ENCODE measurements at regions not wholly inside any gene's neighbourhood (a gene's known extent, or its start where the extent isn't known, plus 50 kb on each side); places are given as distances from the start of the nearest gene placed in this dataset.
"Not testable (repeated sequence)": the region's sequence is repeated elsewhere in the genome, so short reads cannot be mapped to it uniquely, and the experiment has no call there.

DNA sequence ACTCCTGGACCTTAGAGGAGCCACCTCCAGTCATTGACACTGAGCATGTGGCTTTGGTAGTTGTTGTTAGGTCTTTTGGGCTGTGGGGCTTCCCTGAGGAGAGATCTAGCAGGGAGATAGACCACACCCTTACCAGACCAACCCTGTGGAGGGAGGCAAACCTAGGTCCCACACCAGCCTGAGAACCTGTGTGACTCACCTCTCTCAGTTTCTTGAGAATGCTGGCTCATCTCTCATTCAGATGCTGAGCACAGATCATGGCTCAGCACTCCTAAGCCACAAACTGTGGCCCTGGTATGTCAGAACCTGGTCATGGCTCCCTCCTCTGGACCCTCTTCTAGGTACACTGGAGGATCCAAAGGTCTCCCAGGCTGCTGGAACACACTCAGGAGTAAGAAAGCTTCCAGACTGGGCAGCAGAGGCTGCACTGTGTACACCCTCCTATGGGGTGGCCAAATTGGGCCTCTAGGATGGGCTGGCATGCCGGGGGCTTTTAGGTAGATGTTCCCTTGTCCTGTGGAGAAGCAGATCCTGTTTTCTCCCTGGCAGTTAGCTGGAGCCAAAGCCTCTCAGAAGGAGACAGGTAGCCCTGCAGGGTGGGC lies 1294.5 kb downstream of the KHDRBS2 start:
- intact Hi-C loops (cut with DNase I): no loop called here
- ATAC-seq (no peak), DNase-seq (ENCODE audit: missing footprints) (no peak)

DNA sequence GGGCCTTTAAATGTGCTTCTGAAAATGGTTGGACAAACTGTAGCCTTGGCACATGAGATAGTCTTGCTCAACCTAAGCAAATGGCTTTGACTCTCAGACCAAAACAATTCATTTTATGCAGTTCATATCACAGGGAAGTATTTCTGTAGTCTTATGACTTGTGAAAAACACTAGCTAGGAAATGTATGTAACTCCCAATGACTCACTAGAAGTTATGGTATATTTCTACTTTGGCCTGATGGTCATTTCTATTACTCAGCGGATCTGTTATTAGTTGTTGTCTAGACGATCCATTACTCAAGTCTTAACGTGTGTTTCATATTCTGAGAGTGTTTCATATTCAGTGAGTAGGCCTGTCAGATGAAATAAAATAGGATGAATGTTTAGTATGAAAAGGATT lies 1333.5 kb downstream of the KHDRBS2 start:
- intact Hi-C loops (cut with DNase I): no loop called here
- DNase-seq (ENCODE audit: missing footprints) (no peak), ATAC-seq (no peak)

DNA sequence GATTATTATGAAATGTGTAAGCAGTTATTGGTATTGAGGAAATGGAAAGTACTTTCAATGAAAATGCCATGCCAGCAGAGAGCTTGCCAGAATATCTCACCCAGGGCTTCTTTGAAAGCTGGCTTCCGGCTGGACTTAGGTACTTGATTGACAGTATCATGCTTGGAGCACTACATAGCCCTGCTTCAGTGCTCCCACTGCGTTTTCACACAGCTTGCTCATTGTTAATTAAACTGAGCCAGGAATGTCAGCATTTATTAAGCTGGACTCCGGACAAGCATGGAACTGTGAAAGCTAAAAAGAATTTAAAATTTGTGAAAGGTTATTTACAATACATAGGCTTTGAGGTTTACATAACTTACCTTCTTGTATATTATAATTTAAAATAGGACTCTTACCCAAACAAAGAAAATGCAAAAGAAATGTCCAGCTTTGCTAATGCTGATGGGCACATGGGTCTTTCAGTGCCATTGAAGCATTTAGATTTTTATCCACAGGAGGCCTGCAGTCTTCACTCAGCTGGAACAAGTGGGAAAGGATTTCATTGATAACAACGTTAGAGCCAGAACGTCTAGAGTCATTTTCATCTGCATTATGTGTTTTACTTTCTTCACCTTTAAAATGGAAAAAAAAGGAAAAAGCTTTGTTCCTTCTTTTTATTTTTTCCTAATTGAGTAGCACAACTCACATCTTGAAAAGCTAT lies 1335.7 kb downstream of the KHDRBS2 start:
- intact Hi-C loops (cut with DNase I); ATAC-seq; DNase-seq (ENCODE audit: missing footprints): not testable (repeated sequence)

DNA sequence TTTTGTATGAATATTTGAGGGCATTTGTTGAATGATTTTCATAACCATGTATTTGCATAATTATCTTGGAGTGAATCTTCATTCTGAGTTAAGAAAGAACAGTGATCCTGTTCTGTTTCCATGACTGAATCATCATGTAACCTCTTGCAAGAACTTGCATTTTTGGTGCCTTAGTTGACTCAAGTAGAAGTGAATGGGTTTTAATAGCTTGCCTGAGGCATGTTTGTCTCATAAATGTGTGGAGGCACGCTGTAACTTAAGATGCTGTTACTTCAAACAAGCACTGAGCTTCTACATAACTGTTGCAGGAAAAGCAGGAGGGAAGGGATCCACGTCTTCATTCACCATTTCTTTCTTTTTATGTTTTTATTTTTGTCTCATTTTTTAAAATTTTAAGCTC lies 1338.6 kb downstream of the KHDRBS2 start:
- ATAC-seq; DNase-seq (ENCODE audit: missing footprints); intact Hi-C loops (cut with DNase I): not testable (repeated sequence)

DNA sequence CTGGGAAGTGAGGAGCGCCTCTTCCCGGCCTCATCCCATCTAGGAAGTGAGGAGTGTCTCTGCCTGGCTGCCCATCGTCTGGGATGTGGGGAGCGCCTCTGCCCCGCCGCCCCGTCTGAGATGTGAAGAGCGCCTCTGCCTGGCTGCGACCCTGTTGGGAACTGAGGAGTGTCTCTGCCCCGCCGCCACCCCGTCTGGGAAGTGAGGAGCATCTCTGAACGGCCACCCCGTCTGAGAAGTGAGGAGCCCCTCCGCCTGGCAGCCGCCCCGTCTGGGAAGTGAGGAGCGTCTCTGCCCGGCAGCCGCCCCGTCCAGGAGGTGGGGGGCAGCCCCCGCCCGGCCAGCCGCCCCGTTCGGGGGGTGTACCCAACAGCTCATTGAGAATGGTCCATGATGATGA lies 1341.2 kb downstream of the KHDRBS2 start:
- DNase-seq (ENCODE audit: missing footprints); intact Hi-C loops (cut with DNase I); ATAC-seq: not testable (repeated sequence)

DNA sequence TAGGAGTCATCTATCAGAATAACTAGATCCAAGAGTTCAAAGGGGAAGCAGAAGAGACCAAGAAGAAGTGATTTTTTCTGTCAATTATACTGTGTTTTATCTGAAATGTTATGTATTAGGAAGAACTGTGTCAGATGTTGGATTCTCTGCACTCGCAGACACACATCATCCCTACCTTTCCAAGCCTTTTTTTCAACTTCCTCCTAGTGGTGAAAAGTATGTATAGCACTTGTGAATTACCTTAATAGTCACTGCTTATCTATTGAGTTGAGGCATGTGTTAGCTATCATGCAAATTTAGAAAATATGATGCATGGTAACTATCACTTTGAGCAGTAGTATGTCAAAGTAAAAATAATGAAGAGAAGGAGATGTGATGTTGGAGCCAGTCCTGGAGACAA lies 1350.1 kb downstream of the KHDRBS2 start:
- intact Hi-C loops (cut with DNase I); DNase-seq (ENCODE audit: missing footprints); ATAC-seq: not testable (repeated sequence)

DNA sequence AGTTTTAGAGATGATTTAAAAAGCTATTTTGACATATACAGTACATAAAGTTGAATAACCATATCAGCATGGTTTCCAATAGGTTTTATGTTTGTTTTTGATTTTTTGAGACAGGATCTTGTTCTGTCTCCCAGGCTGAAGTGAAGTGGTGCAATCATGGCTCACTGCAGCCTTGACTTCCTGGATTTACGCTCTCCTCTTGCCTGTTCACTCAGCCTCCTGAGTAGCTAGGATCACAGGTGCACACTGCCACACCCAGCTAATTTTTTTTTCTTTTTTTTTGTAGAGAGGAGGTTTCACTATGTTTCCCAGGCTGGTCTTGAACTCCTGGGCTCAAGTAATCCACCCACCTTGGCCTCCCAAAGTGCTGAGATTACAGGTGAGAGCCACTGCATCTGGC lies 1366.4 kb downstream of the KHDRBS2 start:
- ATAC-seq; DNase-seq (ENCODE audit: missing footprints); intact Hi-C loops (cut with DNase I): not testable (repeated sequence)

DNA sequence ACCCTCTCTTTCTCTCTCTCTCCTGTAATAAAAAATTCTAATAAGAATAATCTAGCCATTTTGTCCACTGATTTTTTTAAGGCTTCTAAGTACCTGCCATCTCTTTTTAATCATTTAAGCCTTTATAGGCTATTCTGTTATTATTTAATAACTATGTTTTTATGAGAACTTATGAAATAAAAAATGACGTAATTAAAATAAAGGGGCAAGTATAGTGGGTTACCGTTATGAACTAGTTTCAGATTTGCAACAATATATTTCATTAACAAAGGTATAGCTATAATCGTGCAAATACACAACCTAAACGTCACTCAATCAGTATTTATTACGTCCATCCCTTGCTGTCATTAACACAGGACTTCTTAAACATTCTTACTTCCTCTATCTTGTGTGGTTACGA lies 1382.2 kb downstream of the KHDRBS2 start:
- intact Hi-C loops (cut with DNase I); DNase-seq (ENCODE audit: missing footprints); ATAC-seq: not testable (repeated sequence)

DNA sequence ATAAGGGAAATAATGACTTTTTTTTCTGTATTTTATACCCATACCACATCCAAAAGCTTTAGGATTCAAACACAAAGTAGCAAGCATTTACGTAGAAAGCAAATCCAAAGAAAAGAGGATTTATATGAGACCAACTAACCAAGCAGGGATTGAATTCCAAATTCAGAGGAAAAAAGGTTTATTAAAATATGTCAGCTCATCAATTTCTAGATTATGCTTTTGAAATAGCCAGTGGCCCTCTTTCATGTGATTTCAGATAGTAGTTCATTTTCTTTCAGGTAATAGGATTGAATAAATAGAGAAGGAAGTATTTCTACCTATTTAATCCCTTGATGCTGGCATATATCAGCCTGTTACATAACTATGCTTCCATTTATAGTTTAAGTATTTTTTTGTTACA lies 1392.7 kb downstream of the KHDRBS2 start:
- intact Hi-C loops (cut with DNase I); DNase-seq (ENCODE audit: missing footprints); ATAC-seq: not testable (repeated sequence)

DNA sequence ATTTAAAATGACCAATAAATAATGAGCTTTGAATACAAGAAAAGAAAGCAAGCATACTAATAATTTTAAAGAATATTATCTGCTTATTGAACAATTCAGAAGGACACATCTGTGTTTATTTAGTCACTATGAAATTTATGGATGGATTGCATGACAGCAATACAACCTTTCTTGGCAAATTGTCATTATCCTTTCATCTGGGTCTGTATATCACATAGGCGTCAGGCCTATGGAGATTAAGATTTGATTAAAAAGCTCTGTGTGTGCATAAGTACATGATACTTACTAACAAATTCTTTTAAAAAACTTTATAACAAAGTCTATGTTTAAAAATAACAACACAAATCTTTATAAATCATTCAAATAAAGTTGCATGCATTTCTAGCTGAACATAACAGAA lies 1394.4 kb downstream of the KHDRBS2 start:
- DNase-seq (ENCODE audit: missing footprints) (no peak), ATAC-seq (no peak)
- intact Hi-C loops (cut with DNase I): no loop called here

DNA sequence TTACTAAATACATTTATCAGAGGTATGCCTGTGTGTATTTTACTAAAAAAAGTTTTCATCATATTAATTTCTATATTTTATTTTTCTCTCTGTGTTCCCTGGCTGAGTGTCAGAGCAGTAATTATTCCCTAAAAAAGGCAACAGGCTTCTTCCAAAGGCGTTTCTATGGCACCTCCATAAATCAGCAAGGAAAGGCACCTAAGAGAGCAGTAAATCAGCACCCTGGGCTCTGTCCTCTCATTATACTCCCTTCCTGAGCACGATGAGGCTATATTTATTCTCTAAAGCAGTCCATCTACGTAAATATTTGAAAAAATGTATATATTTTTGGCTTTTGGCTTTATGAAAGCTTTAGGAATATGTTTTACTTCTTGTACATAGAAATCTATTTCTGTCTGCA lies 1408.6 kb downstream of the KHDRBS2 start:
- ATAC-seq: not testable (repeated sequence)

DNA sequence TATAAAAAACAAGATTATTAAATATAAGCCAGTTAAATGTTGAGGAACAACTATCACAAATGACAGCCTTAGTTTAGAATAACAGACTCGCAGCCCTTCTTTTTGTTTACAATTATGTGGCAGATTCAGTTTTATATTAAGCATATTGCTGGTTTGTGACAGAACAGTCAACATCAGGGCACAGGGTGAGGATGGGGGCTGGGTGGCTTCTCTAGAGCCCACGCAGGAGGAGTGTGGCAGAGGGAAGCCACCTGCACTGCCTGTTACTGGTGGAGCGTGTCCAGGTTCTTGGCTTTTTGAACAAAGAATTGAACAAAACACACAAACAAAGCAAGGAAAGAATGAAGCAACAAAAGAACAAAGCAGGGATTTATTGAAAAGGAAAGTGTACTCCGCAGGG lies 1415.2 kb downstream of the KHDRBS2 start:
- intact Hi-C loops (cut with DNase I); DNase-seq (ENCODE audit: missing footprints); ATAC-seq: not testable (repeated sequence)

More for the DNA sequence above, 1408.6 kb downstream of the KHDRBS2 start:
- intact Hi-C loops (cut with DNase I); DNase-seq (ENCODE audit: missing footprints): not testable (repeated sequence)

DNA sequence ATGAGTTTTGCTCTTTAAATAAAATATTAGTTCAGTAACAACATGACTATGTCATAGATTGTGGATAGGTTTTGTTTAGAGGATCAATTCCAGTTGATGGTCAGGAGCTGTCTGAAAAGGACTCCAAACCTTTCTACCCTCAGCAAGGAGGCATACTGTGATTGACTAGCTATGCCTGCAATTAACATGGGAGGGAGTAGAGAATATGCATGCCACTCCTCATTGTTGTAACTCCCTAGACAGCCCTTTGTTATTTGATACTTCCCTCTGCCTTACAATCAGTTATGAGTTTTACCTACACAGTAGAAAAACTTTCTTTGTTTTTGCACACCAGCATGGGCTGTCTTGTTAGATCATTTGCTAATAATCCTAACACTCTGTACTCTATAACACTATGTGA lies 1418.5 kb downstream of the KHDRBS2 start:
- intact Hi-C loops (cut with DNase I): no loop called here
- DNase-seq (ENCODE audit: missing footprints) (no peak), ATAC-seq (no peak)

DNA sequence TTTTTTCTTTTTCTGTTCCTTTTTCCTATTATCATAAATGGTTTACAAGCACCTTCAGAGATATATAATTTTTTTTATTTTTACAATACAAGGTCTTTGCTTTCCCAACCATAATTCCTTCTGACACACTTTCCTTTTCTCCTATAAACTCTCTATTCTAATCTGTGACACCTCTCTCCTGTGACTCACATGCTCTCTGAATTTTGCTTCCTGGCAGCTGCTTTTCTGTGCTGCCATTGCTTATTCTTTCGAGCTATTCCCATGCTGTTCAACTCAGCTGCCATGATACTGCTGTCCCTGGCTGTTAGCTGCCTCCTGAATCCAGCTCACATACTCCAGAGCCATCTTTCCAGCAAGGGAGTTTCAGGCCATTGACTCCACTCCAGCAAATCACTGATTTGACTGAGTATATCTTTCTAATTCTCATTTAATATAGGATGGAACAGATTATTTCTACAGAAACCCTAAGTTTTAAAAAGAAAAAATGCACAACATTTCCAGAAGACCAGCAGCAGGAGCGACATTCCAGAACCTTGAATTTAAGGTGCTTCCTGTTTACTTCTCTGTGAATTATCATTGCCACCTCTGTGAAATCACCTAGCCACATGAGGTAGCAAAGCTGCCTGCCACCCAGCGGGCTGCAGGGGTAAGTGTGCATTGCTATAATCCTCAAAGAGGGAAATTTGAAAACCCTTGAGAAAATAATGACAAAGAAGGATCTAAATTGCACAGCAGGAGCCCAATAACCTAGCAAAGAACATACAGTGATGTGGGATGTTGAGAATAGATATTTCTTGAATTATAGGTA lies 1442.6 kb downstream of the KHDRBS2 start:
- DNase-seq (ENCODE audit: missing footprints): not testable (repeated sequence)

DNA sequence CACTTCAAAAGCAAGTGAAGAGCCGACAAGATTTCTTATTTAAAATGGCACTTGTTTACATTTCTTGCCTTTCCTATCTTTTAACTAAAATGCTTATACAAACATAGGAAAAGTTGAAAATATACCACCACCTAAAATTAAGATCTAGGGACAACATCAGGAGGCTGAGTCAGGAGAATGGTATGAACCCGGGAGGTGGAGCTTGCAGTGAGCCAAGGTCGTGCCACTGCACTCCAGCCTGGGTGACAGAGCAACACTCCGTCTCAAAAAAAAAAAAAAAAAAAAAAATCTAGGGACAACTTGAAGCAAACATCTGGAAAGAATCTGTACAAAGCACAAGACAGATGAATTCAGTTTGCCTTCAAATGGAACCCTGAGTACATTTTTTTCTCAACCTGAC lies 1455.3 kb downstream of the KHDRBS2 start:
- intact Hi-C loops (cut with DNase I); DNase-seq (ENCODE audit: missing footprints); ATAC-seq: not testable (repeated sequence)

More for the DNA sequence above, 1442.6 kb downstream of the KHDRBS2 start:
- intact Hi-C loops (cut with DNase I); ATAC-seq: not testable (repeated sequence)

DNA sequence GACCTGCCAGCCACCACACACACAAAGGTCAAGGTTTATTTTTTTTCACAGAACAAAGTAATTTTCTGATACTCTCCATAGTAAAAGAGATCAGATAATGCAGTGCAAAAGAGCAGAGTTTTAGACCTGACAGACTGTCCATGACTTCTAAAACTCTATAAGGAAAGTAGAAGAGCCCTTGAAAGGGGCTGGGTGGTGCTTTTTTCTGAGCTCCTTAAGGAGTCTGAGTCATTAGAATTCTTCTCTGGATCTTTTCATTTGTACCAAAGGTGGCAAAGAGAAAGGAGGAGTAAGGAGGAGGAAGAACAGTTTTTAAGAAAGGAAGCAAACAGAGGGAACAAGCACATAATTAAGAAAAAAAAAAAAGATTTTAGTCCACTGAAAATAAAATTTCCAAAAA lies 1463.4 kb downstream of the KHDRBS2 start:
- ATAC-seq; DNase-seq (ENCODE audit: missing footprints); intact Hi-C loops (cut with DNase I): not testable (repeated sequence)

DNA sequence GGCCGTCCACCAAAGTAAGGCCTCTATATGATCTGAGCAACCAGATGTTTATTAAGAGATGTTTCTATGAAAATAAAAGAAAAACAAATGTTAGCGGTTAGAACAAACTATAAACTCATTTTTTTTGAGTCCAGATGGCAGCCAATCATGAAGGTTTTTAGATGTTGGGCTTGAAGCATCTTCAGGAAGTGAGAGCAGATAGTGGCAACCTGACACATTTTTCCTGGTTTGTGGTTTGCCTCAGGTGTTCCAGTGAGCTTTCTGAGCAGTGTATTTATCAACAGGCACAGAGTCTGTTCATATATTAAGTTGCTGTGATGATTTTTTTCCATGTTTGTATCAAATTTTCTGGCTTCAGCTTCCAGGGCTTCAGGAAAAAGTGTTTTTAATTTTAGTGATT lies 1468.0 kb downstream of the KHDRBS2 start:
- ATAC-seq; intact Hi-C loops (cut with DNase I); DNase-seq (ENCODE audit: missing footprints): not testable (repeated sequence)

DNA sequence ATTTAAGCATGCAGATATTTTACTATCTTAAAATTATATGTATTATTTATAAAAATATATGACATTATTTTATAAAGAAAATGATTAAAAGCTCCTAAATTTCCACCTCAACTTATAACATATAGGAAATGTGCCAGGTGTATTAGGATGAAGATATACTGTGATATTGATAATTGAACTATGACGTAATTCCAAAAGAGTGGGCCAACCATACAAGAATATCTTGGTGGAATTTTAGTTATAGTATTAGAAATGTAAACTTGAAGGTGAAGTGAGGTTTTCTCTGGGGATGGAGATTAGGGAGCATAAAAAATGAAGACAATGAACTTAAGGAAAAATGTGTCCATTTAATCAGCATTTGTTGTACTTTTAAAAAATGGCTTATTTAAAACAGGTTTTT lies 1471.2 kb downstream of the KHDRBS2 start:
- ATAC-seq; DNase-seq (ENCODE audit: missing footprints); intact Hi-C loops (cut with DNase I): not testable (repeated sequence)

DNA sequence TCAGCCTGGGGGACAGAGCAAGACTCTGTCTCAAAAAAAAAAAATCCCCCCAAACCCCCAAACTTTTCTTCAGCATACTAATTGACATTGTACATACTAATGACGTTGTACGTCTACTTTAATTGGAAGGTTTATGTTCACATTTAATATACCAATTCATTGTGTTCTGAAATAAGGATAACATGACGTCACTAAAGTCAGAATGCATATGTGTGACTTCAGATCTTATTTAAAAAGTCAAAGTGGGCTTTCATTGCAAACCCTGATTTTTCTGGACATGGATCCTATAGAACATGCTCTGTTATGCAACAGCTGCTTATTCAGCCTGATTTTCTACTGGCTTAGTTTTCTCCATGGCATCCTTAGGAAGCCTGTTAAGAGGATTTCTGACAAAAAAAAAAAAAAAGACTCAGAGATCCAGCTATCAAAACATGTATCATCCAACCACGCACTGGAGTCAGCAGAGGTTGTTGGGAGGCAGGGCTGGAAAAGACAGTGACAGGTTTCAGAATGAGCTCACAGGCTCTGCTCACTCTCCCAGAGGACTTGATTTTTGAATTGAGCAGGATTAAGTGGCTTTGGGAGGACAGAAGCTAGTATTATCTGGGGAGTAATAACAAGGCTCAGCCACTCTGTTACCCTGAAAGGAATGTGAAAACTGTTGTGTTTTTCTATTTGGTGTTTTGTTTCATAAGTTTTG lies 1472.0 kb downstream of the KHDRBS2 start:
- intact Hi-C loops (cut with DNase I); DNase-seq (ENCODE audit: missing footprints); ATAC-seq: not testable (repeated sequence)
